ENCODE measurements at regions not wholly inside any gene's neighbourhood (a gene's known extent, or its start where the extent isn't known, plus 50 kb on each side); places are given as distances from the start of the nearest gene placed in this dataset.

DNA sequence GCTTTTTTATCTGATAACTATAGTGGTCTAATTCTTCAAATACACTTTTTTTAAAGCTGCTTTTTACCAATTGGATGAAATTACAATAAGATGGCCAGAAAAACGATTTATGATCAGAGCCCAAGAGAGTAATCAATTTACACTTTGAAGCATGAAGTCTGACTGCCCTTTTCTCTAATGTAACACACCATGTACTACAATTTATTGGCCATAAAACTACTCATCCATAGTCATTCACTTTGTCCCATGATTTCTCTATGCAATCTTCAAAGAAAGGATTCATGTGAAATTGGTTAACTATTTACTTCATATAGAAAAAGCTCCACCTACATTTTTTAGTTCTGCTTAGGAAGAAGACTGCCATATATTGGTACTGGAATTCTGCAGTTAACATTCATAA is 73.6 kb upstream of the CAST start:
- no peak for DNase-seq

DNA sequence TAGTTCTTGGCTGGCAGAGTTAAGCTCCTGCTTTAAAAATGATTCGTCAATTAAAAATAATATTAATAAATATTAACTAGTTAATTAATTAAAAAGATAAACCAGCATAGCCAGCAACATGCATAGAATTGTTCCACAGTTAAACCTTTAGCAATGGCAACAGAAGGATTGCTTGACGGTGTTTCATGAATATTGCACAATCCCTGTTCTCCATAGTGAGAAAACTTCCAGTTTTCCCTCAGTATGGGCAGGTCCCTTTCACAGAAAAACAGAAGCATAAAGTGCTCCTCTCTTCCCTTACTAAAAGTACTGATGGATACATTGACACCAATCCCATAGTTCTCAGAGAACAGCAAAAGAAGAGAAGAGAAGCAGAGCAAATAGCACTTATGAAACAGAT is 71.4 kb upstream of the CAST start:
- no peak for DNase-seq

DNA sequence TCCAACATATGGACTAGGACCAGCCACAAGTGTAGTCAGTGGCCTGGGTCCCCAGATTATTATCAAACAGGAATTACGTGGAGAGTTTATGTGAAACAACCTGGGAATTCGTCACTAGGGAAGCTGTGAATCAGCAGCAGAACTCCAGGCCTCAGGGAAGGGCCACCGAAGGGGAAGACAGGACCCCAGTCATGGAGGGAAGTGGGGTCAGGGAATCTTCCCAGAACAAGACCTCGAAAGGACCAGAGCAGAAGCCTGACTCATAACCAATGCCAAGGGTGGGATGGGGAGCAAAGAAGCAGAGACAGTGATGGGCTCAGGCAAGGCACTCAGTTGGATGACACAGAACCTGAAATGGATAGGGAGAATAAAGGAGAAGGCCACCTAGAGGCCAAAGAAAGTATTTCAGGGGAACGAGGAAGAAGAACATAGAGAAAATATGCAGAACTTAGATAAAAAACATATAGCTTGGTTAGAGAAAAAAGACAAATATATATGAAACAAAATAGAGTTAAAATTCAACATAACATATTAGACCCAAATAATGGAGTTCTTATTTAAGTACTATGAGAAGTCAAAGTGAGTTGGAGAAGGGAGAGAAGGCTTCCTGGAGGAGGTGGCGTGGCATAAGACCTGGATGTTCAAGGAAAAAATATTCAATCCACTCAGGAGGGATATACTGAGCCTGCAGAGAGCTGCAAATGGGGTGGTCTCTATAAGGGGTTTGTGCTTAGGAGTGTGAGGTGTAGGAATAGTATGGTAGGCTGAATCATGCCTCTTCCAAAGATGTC is 66.7 kb upstream of the CAST start:
- no peak for DNase-seq

DNA sequence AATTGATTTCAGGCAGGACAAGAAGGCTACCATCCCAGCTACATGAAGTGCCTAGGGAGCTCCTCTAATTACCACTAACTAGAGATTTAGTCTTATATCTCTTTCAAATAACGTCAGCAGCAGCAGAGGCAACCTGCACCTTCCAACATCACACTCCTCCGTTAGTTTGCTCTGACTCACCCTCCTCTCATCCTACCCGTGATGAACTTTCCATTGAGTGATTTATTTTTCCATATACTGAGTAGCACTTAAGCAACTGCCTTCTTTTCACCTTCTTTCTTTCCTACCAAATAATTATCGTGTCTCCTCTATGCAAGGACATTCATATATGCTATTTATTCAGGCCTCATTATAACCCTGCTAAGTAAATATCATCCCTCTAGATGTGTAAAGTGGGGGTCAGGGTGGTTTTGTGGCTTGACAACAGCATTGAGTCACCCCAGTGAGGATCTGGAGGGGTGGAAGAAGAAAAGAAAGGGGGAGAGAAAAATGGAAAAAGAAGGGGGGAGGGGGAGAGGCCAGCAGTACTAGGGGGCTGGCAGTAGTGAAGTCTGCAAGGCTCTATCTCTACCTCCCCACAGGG is 64.6 kb upstream of the CAST start:
- DNase-seq = no peak

DNA sequence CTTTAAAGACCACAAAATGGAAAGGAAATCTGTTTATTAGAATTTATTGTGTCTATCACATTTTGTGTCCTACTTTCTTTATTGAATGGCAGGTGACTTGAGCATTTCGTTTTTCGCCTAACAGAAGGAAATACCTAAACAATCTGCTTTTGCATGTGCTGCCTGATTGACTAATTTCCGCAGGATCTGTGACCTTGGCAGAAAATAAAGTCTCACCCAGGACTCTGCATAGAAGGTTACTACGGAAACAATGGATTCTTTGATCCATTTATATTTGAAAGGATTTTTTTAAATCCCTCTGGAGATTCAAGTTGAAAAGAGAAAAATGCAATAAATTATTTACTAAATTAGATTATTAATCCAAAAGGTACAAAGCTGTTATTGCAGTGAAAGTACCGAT is 61.0 kb upstream of the CAST start:
- no peak for DNase-seq

DNA sequence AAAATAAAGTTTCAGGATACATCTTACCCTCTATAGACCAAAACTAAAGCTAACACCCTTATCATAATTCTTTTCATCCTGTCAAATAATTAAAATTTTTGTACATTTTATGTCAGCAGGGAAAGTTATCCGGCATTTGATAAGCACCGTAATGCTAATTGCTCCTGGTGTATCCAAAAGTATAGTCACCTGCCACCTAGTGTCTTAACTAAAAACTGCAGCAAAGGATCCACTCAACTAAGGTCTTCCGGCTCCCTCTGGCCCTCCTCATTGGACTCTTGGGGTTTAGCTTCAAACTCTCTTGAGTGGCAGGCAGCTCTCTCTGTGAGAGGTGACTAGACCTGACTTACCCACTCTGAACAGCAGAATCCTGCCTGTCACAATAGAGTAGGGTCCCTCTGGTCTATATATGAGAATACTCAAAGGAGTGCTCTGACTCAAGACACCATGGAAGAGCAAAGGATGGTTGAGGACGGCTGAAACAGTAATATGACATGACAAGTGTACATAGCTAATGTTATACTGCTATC is 60.4 kb upstream of the CAST start:
- peak; percentile 51 to 63 for DNase-seq

DNA sequence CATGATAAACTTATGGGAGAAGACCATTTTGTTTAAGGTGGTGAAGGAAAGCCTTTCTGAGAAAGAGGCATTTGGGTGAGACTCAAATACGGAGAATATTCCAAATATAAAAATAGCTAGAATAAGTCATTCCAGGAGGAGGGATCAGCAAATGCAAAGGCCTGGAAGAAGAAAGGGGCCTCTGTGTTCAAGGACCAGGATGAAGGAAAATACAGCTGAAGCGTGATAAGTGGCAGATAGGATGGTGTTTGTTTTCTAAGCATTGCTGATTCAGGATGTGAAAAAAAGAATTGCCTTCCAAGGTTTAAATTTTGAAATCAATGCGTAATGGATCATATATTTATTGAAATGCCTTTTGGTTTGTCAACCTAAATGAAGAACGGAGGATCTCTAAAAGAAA is 59.4 kb upstream of the CAST start:
- no peak for DNase-seq

DNA sequence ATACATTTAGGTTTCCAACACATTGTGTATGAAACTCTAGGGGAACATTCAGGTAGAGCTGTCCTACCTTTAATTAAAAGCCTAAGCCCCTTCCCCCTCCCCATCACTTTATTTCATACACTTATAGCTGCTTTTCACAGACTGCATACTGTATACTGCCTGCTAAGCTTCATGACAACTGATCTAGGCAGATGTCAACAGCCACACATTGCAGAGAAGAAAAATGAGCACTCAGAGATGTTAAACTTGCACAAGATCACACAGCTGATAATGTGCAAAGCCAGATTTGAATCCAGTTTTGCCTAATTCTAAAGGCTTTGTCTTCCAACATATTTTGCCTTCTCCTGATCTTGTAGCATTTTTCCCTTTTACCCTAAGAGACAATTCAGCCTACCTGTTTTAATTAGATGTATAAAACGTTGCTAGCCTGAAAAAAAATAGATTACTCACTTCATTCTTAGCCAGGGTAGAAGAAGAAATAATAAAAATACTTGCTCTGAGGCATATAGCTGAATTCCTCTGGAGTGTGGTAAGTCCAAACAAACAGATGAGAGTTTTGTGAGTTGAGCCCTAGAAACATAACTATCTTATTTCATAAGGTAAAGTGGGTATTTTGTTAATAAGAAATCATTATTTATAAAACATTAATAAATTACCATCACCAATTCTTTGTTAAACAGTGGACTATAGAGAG is 56.9 kb upstream of the CAST start:
- no peak for DNase-seq

DNA sequence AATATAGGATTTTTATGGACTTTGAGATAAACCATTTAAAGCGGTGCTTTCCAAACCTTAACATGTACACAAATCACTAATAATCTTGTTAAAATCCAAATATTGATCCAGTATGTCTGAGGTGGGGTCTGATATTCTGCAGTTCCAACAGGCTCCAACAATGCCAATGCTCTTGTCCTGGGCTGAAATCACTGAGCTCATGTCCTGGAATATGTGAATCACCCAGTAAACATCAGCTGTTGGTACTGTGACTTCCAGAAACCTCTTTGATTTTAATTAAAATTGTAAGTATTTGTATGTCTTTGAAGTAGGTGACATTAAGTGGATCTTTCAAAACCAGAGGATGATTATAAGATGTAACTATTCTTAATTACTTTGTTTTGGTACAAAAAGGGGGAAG is 52.8 kb upstream of the CAST start:
- no peak for DNase-seq

DNA sequence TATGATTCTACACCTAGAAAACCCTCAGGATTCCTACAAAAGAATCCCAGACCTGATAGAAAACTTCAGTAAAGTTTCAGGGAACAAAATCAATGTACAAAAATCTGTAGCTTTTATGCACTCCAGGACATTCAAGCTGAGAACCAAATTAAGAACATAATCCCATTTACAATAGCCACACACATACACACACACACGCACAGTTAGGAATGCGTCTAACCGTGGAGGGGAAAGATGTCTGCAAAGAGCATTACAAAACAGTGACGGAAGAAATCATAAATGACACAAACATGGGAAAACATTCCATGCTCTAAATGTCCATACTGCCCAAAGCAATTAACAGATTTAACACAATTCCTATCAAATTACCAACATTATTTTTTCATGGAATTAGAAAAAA is 51.4 kb upstream of the CAST start:
- no peak for DNase-seq

DNA sequence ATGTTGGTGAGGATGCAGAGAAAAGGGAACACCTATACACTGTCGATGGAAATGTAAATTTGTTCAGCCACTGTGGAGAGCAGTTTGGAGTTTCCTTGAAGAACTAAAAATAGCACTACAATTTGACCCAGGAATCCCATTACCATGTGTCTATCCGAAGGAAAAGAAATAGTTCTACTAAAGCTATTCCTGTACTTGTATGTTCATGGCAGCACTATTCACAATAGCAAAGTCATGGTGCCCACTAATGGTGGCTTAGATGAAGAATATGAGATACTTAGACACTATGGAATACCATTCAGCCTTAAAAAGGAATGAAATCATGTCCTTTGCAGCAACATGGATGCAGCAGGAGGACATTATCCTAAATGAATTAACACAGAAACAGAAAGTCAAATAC is 50.2 kb upstream of the CAST start:
- no peak for DNase-seq
